A549 (cell line): ENCODE measurements at regions not wholly inside any gene's neighbourhood (a gene's known extent, or its start where the extent isn't known, plus 50 kb on each side); places are given as distances from the start of the nearest gene placed in this dataset.

Experiments
- ATAC-seq, 2 experiments: fragments of 200-7000 bp in 1 of 2; fragments of >200 bp in 1 of 2; cut with Nextera tagmentation in 1 of 2; cut with Tn5 transposase in 1 of 2; 3 replicates each; pipeline versions ENCODE4 v1.8.0 to v1.9.1; 2018 to 2020; ENCODE audit warnings: mild to moderate bottlenecking in 1 of 2, moderate library complexity in 1 of 2
- CTCF ChIA-PET: fragments of 300-600 bp; sonication (Branson Sonifier 250); formaldehyde crosslinking; extraction: SDS; loops from one replicate; lab custom pipeline; 2021; ENCODE audit warnings: antibody characterized with exemption, inconsistent platforms; lab: Yijun Ruan, JAX
- POLR2A ChIA-PET: fragments of 350-600 bp; formaldehyde crosslinking; extraction: SDS; loops from one replicate; lab custom pipeline; 2021; ENCODE audit warnings: antibody characterized with exemption, inconsistent platforms; lab: Yijun Ruan, JAX
- DNase-seq, 2 experiments: peaks; one replicate each; pipeline versions ENCODE4 v3.0.0 to v3.0.0-alpha.2; 2011 to 2016; ENCODE audit warnings: low read depth in 1 of 2, low spot score in 1 of 2
- FAIRE-seq: peaks from 2 replicates; lab custom pipeline; 2011; peaks lifted over from hg19 to GRCh38; lab: Jason Lieb, UNC
- H3K27ac ChIP-seq, 2 experiments: fragments of >200 bp; sonication (Bioruptor Twin); formaldehyde crosslinking; 3 replicates each; pipeline ENCODE4 v1.5.1; 2016 to 2017
- H3K4me1 ChIP-seq: fragments of >200 bp; sonication (Bioruptor Twin); formaldehyde crosslinking; 3 replicates; pipeline ENCODE4 v1.6.1; 2016
- H3K4me2 ChIP-seq: fragments of >200 bp; sonication (Bioruptor Twin); formaldehyde crosslinking; 3 replicates; pipeline ENCODE4 v1.6.1; 2016
- H3K4me3 ChIP-seq: fragments of >200 bp; sonication (Bioruptor Twin); formaldehyde crosslinking; 3 replicates; pipeline ENCODE4 v1.5.1; 2016
- H3K9me3 ChIP-seq: fragments of >200 bp; sonication (Bioruptor Twin); formaldehyde crosslinking; 3 replicates; pipeline ENCODE4 v1.6.1; 2016
- CBX2 ChIP-seq: fragments of 200-600 bp; sonication (generic); IDR thresholded peaks from 2 replicates; pipeline ENCODE4 v1.6.1; 2016; ENCODE audit warnings: low read depth, mild to moderate bottlenecking, borderline replicate concordance
- CEBPB ChIP-seq, 2 experiments: fragments of >200 bp in 1 of 2; sonication (Bioruptor Twin) in 1 of 2; formaldehyde crosslinking in 1 of 2; IDR thresholded peaks; 2 replicates each; pipeline ENCODE4 v1.6.1; 2012 to 2016
- CHD2 ChIP-seq: fragments of 150-350 bp; IDR thresholded peaks from 2 replicates; pipeline ENCODE4 v1.6.1; 2014; ENCODE audit warnings: low read length; ENCODE audit not compliant: partially characterized antibody
- EHF ChIP-seq: fragments of 250-450 bp; sonication (Bioruptor Pico); IDR thresholded peaks from 2 replicates; pipeline ENCODE4 v1.5.0; 2020; ENCODE audit warnings: mild to moderate bottlenecking
- ELK1 ChIP-seq: fragments of 150-350 bp; IDR thresholded peaks from 2 replicates; pipeline ENCODE4 v1.6.1; 2014; ENCODE audit warnings: low read depth, mild to moderate bottlenecking, low read length
- EP300 ChIP-seq, 2 experiments: fragments of >200 bp; sonication (Bioruptor Twin); formaldehyde crosslinking; IDR thresholded peaks; 2 replicates in 1 of 2; 3 replicates in 1 of 2; pipeline ENCODE4 v1.6.1; 2016 to 2017
- FOSL2 ChIP-seq, 2 experiments: fragments of 450-650 bp in 1 of 2; fragments of >200 bp in 1 of 2; sonication (Bioruptor Twin) in 1 of 2; formaldehyde crosslinking; IDR thresholded peaks; 2 replicates each; pipeline versions ENCODE4 v1.5.0 to v1.6.1; 2016 to 2020; ENCODE audit warnings: mild to moderate bottlenecking in 1 of 2, moderate library complexity in 1 of 2
- GATA3 ChIP-seq: IDR thresholded peaks from 2 replicates; pipeline ENCODE4 v1.6.1; 2012; ENCODE audit warnings: borderline replicate concordance
- HOXA7 ChIP-seq: fragments of 250-450 bp; sonication (Bioruptor Pico); IDR thresholded peaks from 2 replicates; pipeline ENCODE4 v1.5.0; 2020; ENCODE audit warnings: mild to moderate bottlenecking, moderate library complexity
- HOXB5 ChIP-seq: fragments of 250-450 bp; sonication (Bioruptor Pico); IDR thresholded peaks from 2 replicates; pipeline ENCODE4 v1.5.0; 2020; ENCODE audit warnings: mild to moderate bottlenecking, moderate library complexity
- KDM5A ChIP-seq: fragments of 200-600 bp; sonication (generic); IDR thresholded peaks from 2 replicates; pipeline ENCODE4 v1.6.1; 2016; ENCODE audit warnings: antibody characterized with exemption, mild to moderate bottlenecking
- MAFK ChIP-seq: fragments of 450-650 bp; IDR thresholded peaks from 2 replicates; pipeline ENCODE4 v1.6.1; 2014; ENCODE audit not compliant: partially characterized antibody
- MAX ChIP-seq: IDR thresholded peaks from 2 replicates; pipeline ENCODE4 v1.6.1; 2012
- MAZ ChIP-seq: fragments of 150-350 bp; IDR thresholded peaks from 2 replicates; pipeline ENCODE4 v1.6.1; 2014; ENCODE audit warnings: antibody characterized with exemption, low read depth, low read length, borderline replicate concordance
- MYC ChIP-seq: IDR thresholded peaks from 2 replicates; pipeline ENCODE4 v1.6.1; 2012; ENCODE audit warnings: mild to moderate bottlenecking, inconsistent platforms, low read length, improper control_type of control experiment, borderline replicate concordance
- NPAS2 ChIP-seq: fragments of 250-450 bp; sonication (Bioruptor Pico); IDR thresholded peaks from 2 replicates; pipeline ENCODE4 v1.8.0; 2022; ENCODE audit warnings: mild to moderate bottlenecking, moderate library complexity, borderline replicate concordance
- NR3C1 ChIP-seq: fragments of >200 bp; sonication (Bioruptor Twin); formaldehyde crosslinking; IDR thresholded peaks from 3 replicates; pipeline ENCODE4 v1.6.1; 2017
- POLR2A ChIP-seq: IDR thresholded peaks from 2 replicates; pipeline ENCODE4 v1.6.1; 2012; ENCODE audit warnings: mild to moderate bottlenecking, low read length
- RARB ChIP-seq: fragments of 250-450 bp; sonication (Bioruptor Pico); IDR thresholded peaks from 2 replicates; pipeline ENCODE4 v1.8.0; 2021; ENCODE audit warnings: mild to moderate bottlenecking, moderate library complexity
- RFX5 ChIP-seq: fragments of 450-650 bp; IDR thresholded peaks from 2 replicates; pipeline ENCODE4 v1.7.1; 2014; ENCODE audit warnings: antibody characterized with exemption, mild to moderate bottlenecking, moderate library complexity
- USF2 ChIP-seq: fragments of 450-650 bp; IDR thresholded peaks from 2 replicates; pipeline ENCODE4 v1.6.1; 2014; ENCODE audit warnings: antibody characterized with exemption
- ZNF302 ChIP-seq: fragments of 250-450 bp; sonication (Bioruptor Pico); IDR thresholded peaks from 2 replicates; pipeline ENCODE4 v1.9.0; 2021; ENCODE audit warnings: inconsistent platforms, mild to moderate bottlenecking, moderate library complexity
- WGBS: methylation state at CpG from one replicate; pipeline ENCODE4 v1.1.6; 2017; ENCODE audit errors: missing lambda C conversion rate; 5-methylcytosine and 5-hydroxymethylcytosine counted together

- CTCF ChIA-PET, result interaction anchor here (0.9 to 1.5 kb wide), 4 partner anchors 9 to 132 kb away, joined by 3 to 6 read pairs (median 4); no protein-coding TSS in a partner anchor
- TF ChIP-seq ZNF302, result no peak
- no peak for TF ChIP-seq HOXA7 (CRISPR knock-in tag)
- no peak for TF ChIP-seq CBX2
- no peak for TF ChIP-seq MAX
- TF ChIP-seq NPAS2 (CRISPR knock-in tag), result no peak
- no peak for TF ChIP-seq HOXB5
- no peak for TF ChIP-seq MAZ
- TF ChIP-seq EHF, result no peak
- no peak for TF ChIP-seq FOSL2 (IDR thresholded peaks at IDR 0.05)
- no peak for TF ChIP-seq FOSL2 (CRISPR knock-in tag; IDR thresholded peaks at IDR 0.05)
- no peak for TF ChIP-seq USF2
- TF ChIP-seq, all 56 proteins: peak for 0
- POLR2A ChIA-PET, result no interaction called here
- FAIRE-seq (no peak), ATAC-seq (no peak), DNase-seq (no peak)
- Histone ChIP-seq H3K9me3 (no peaks in the 10 kb centered on the region), H3K4me2 (no peak overlapping the region), H3K4me3 (no peak overlapping the region), H3K27ac (no peak overlapping the region), H3K4me1 (peaks cover 26% of the 10 kb centered on the region)
- WGBS, result 65% methylated on average over 6 of the region's 6 CpGs
Measured at GRCh38 chr15:62610265-62610869, 432.2 kb upstream of the TPM1 start.

GRCh38 chr15:62611002-62611401, 431.5 kb upstream of the TPM1 start:
- no peak for TF ChIP-seq FOSL2 (IDR thresholded peaks at IDR 0.05)
- TF ChIP-seq FOSL2 (CRISPR knock-in tag; IDR thresholded peaks at IDR 0.05), result no peak
- peak; percentile 87 for TF ChIP-seq MAFK
- 75% methylated on average over 2 of the region's 2 CpGs for WGBS

GRCh38 chr15:62612183-62612733, 430.3 kb upstream of the TPM1 start:
- WGBS, result 74% methylated on average over 5 of the region's 5 CpGs
- DNase-seq, result no peak
- Histone ChIP-seq H3K4me1 (peaks cover 11% of the 10 kb centered on the region), H3K4me2 (no peak overlapping the region), H3K9me3 (no peaks in the 10 kb centered on the region), H3K4me3 (no peak overlapping the region), H3K27ac (no peak overlapping the region)
- CTCF ChIA-PET, result interaction anchor here (0.8 to 1.9 kb wide), 3 partner anchors 11 to 209 kb away, joined by 3 to 4 read pairs (median 4); no protein-coding TSS in a partner anchor
- no peak for TF ChIP-seq GATA3
- no peak for TF ChIP-seq EHF
- no peak for TF ChIP-seq RARB (CRISPR knock-in tag)
- no peak for TF ChIP-seq HOXB5
- TF ChIP-seq POLR2A, result no peak
- TF ChIP-seq KDM5A, result no peak
- TF ChIP-seq NPAS2 (CRISPR knock-in tag), result no peak
- TF ChIP-seq ELK1, result no peak
- no peak for TF ChIP-seq NR3C1
- TF ChIP-seq FOSL2 (IDR thresholded peaks at IDR 0.05), result no peak
- TF ChIP-seq FOSL2 (CRISPR knock-in tag; IDR thresholded peaks at IDR 0.05), result no peak
- no peak for TF ChIP-seq CHD2
- TF ChIP-seq CEBPB (IDR thresholded peaks at IDR 0.05), result no peak
- no peak for TF ChIP-seq EP300 (IDR thresholded peaks at IDR 0.05)
- no peak for TF ChIP-seq MYC
- no peak for TF ChIP-seq RFX5
- no peak for ATAC-seq
- POLR2A ChIA-PET, result no interaction called here
- no peak for FAIRE-seq

More at GRCh38 chr15:62611002-62611401, 431.5 kb upstream of the TPM1 start:
- CTCF ChIA-PET, result interaction anchor here (0.9 to 1.5 kb wide), 2 partner anchors 26 to 40 kb away, joined by 3 to 4 read pairs; no protein-coding TSS in a partner anchor
- POLR2A ChIA-PET, result no interaction called here
- ATAC-seq (no peak), FAIRE-seq (no peak), DNase-seq (no peak)
- no peak overlapping the region for H3K4me3 ChIP-seq
- no peak overlapping the region for H3K27ac ChIP-seq
- H3K4me1 ChIP-seq, result peaks cover 24% of the 10 kb centered on the region
- no peaks in the 10 kb centered on the region for H3K9me3 ChIP-seq
- no peak overlapping the region for H3K4me2 ChIP-seq
